NCI-H446 (cell line): ENCODE measurements at regions not wholly inside any gene's neighbourhood (a gene's known extent, or its start where the extent isn't known, plus 50 kb on each side); places are given as distances from the start of the nearest gene placed in this dataset.
A peak's percentile ranks its signal among the peaks of the same experiment; 100 is the strongest.
"Not testable (repeated sequence)": the region's sequence is repeated elsewhere in the genome, so short reads cannot be mapped to it uniquely, and the experiment has no call there.

ENCODE experiments used
- DNase-seq, 2 experiments: peaks; one replicate each; lab custom pipeline; 2025; lab: John Stamatoyannopoulos, UW

DNA sequence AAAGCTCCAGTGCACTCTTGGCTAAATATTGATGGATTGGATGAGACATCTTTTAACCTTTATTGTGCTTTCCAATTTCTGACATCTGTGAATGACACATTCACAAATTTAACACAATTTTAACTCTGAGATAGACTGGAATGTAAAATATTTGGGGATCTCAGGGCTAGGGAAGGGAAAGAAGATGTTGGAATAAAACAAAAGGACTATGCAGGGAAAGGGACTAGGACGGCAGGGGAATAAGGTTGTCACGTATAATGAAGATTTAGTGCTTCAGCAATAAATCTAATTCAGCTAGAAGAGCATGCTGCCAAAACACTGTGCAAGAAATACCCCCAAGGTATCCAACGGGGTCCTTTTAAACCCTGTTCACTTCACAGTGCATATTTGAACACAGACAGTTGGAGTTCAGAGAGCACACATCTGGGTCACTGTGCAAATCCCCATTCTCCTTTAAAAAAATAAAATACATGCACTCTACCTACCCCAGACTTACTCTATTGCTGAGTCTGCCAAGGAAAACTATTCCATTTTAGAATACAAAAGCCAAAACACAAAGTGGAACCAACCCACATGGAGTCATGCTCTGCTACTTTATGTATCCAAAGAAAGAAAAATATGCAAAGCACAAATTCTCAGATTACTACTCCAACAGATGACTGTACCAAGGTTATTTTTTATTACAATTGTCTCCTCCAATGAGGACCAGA, 151.0 kb upstream of the RSPO3 start:
- DNase-seq = no peak

GRCh38 chr6:126976253-126976797, 142.1 kb upstream of the RSPO3 start:
- no peak for DNase-seq

DNA sequence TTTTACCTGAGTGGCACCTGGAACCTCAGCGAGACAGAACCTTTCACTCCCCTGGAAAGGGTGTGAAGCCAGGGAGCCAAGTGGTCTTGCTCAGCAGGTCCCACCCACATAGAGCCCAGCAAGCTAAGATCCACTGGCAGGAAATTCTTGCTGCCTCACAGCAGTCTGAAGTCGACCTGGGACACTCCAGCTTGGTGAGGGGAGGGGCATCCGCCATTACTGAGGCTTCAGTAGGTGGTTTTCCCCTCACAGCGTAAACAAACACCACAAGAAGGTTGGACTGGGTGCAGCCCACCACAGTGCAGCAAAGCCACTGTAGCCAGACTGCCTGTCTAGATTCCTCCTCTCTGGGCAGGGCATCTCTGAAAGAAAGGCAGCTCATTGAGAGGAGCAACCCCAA, 134.7 kb upstream of the RSPO3 start:
- no peak for DNase-seq

- DNase-seq = not testable (repeated sequence)
Measured at GRCh38 chr6:126988125-126988524, 130.3 kb upstream of the RSPO3 start.

DNA sequence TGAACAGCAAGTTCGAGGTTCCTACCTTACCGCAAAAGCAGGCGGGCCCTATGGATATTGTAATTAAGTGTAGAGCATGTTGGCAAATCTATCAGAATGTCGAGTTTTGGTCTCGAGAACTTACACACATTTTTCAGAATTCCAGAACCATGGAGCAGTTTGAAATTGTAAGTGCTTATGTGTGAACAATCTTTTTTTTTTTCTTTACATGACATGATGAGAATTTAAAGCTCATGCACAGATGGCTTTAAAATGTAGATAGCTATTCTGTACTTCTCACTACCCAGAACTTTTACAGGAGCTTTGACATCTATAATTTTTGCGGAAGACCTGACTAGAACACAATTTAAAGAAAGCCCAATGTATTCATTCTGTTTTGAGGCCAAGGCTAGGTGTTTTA, 117.8 kb upstream of the RSPO3 start:
- DNase-seq = no peak

DNA sequence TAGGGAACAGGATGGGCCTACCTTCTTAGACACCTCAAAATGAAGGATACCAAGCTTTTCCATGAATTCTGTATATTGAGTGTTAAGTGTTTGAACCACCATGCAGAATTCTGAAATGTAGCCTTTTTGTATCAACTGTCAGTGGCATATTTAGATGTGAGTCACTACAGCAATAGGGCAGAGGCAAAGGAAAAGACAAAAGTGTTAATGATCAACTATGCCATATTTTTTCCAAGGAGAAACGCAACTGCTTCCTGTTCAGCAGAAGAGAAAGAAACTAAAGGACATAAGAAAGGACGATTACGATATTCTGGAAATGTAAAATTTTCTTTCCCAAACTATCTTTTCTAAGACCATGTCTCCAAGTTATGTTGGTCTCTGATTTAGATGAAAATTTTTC, 104.6 kb upstream of the RSPO3 start:
- no peak for DNase-seq

DNA sequence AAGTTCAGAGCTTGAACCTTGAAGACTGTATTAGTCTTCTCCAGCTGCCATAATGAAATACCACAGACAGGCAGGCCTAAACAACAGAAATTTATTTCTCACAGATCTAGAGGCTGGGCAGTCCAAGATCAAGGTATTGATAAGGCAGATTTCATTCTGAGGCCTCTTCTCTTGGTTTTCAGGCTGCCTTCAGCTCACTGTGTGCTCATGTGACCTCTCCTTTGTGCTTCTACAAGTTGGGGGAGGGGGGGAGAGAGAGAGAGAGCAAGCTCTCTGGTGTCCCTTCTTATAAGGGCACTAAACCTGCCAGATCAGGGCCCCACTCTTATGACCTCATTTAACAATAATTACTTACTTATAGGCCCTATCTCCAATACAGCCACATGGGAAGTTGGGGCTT, 102.6 kb upstream of the RSPO3 start:
- DNase-seq = no peak

GRCh38 chr6:127019828-127020227, 98.6 kb upstream of the RSPO3 start:
- no peak for DNase-seq

- DNase-seq = peak; percentile 52 to 74
Measured at GRCh38 chr6:127022302-127022701, 96.2 kb upstream of the RSPO3 start.

DNA sequence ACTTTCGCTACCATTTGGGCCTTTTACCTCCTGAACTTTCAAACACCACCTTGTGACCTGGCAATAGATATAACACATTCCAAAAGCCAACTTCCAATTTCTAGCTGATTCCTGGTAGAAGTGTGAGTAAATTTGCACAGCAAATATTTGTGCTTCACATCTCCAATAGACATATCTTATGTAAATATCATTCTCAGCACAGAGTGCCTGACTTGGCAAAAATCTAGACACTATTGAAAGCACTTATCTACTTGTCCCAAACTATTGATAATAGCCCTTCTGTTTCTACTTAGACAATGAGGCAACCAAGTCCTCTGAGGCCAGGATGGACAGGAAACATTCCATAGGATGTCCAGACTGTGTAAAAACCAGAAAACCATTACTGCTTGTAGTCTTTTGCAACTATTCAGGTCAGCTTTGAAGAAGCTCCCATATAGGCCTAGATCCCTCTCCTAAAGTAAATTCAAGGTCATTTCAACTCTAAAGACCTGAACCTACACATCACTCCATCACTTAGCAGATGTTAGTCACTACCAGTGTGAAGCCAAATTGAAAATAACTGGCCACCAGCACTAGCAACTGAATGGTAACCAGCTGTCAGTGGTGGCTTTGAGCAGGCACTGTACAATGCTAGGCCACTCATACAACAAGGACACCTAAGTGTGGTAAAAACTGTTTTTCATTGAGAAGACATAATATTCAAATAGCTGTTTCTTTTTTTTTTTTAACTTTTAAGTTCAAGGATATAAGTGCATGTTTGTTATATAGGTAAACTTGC, 95.3 kb upstream of the RSPO3 start:
- DNase-seq = no peak

DNA sequence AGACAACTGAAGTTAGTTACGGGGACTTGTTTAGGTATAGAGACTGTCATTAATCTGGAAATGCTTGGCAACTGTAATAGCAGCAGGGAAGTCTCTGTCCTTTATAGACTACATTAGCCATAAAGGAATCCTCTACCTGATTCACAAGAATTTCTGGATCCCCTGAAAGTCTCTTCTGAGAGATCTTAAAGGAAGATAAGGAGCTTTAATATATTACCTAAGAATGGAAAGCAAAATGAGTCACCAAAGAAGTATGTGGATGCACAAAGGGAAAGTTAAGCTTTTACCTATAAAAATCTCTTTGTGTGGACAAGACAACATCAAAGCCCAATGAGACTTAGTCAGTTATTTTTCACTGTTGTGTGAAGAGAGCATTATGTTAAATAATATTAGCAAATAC, 92.2 kb upstream of the RSPO3 start:
- no peak for DNase-seq

- DNase-seq = no peak
Measured at GRCh38 chr6:127030111-127030510, 88.4 kb upstream of the RSPO3 start.

DNA sequence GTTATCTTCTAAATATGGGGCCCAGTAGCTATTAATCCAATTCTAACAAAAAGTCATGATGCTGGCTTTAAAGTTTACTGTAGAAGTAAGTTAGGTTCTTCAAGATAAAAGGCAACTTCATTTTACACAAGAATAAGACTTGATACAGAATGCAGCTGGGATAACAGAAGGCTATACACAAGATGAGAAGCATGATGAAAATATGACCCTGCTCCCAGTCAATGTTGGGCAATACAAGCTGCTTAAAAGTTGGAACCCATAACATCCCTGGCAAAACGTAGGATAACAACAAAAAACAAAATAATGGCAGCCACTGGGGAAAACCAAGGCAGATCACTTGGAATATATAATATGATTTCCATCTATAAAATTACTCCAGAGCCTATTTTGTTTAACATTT, 87.6 kb upstream of the RSPO3 start:
- DNase-seq = no peak

- peak in 1 of 2 experiments; percentile 17 for DNase-seq
Measured at GRCh38 chr6:127031511-127031910, 87.0 kb upstream of the RSPO3 start.

GRCh38 chr6:127032971-127033370, 85.5 kb upstream of the RSPO3 start:
- no peak for DNase-seq

- no peak for DNase-seq
Measured at GRCh38 chr6:127051571-127052260, 66.8 kb upstream of the RSPO3 start.

GRCh38 chr6:127053032-127053874, 65.2 kb upstream of the RSPO3 start:
- DNase-seq = no peak

DNA sequence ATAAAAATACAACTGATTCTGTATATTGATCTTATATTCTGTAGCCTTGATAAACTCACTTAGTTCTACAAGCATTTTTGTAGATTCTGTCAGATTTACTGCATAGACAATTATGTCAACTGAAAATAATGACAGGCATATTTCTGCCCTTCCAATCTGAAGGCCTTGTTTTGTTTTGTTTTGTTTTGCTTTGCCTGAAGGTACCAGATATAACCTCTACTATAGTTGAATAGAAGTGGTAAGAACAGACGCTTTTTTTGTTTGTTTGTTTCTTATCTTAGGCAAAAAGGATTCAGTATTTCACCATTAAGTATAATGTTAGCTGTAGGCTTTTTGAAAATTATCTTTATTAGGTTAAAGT, 64.6 kb upstream of the RSPO3 start:
- no peak for DNase-seq

- no peak for DNase-seq
Measured at GRCh38 chr6:127058027-127058426, 60.4 kb upstream of the RSPO3 start.

DNA sequence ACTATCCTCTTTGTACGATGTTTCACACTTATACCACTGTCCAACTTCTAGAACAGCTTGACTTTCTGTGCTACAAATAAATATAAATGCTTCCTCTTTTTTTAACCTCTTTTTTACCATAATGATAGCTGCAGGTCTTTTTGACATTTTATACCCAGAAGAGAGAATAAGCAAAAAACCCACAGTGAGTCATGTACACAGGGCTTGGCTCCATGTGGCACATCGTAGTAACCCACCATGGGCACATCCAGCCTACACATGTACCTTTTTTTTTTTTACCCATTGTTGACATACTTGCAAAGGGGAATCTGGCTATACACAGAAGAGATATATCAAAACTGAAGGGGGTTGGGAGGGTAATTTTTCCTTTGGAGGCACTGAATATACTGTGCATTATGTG, 59.5 kb upstream of the RSPO3 start:
- no peak for DNase-seq
